Left ventricle myocardium inferior (tissue), 1 donor: ENCODE measurements at regions not wholly inside any gene's neighbourhood (a gene's known extent, or its start where the extent isn't known, plus 50 kb on each side); places are given as distances from the start of the nearest gene placed in this dataset.

ENCODE experiments used
- DNase-seq: peaks from one replicate; pipeline ENCODE4 v3.0.0-alpha.2; 2020
- H3K27ac ChIP-seq: fragments of 200-600 bp; replicated peaks from 2 replicates; pipeline ENCODE4 v1.8.0; 2021
- H3K27me3 ChIP-seq: fragments of 200-600 bp; 2 replicates; pipeline ENCODE4 v1.8.0; 2021; ENCODE audit warnings: low read depth
- H3K36me3 ChIP-seq: fragments of 200-600 bp; 2 replicates; pipeline ENCODE4 v1.8.0; 2021
- H3K4me1 ChIP-seq: fragments of 200-600 bp; 2 replicates; pipeline ENCODE4 v1.8.0; 2021
- H3K4me3 ChIP-seq: fragments of 200-600 bp; 2 replicates; pipeline ENCODE4 v1.8.0; 2021; ENCODE audit warnings: mild to moderate bottlenecking, moderate library complexity
- H3K9me3 ChIP-seq: fragments of 200-600 bp; replicated peaks from 2 replicates; pipeline ENCODE4 v1.8.0; 2021
- CTCF ChIP-seq: fragments of 200-600 bp; IDR thresholded peaks from 2 replicates; pipeline ENCODE4 v1.8.0; 2021; ENCODE audit warnings: antibody characterized with exemption, mild to moderate bottlenecking, borderline replicate concordance
- intact Hi-C: fragments of 100-400 bp; cut with micrococcal nuclease; formaldehyde crosslinking; loops from one replicate; pipeline ENCODE4 v1.11.0; 2022
- donor health status: DM: no; HTN: yes; CAD: no; lungs with severe emphysema.

GRCh38 chr20:22929661-22930060, 105.5 kb upstream of the SSTR4 start:
- Histone ChIP-seq H3K27ac (no peak overlapping the region), H3K36me3 (no peaks in the 10 kb centered on the region), H3K27me3 (peaks cover 31% of the 10 kb centered on the region), H3K4me3 (no peak overlapping the region), H3K4me1 (peaks cover 3% of the 10 kb centered on the region), H3K9me3 (peaks cover 8% of the 10 kb centered on the region)
- intact Hi-C loops, result no loop called here
- no peak for TF ChIP-seq CTCF
- no peak for DNase-seq

DNA sequence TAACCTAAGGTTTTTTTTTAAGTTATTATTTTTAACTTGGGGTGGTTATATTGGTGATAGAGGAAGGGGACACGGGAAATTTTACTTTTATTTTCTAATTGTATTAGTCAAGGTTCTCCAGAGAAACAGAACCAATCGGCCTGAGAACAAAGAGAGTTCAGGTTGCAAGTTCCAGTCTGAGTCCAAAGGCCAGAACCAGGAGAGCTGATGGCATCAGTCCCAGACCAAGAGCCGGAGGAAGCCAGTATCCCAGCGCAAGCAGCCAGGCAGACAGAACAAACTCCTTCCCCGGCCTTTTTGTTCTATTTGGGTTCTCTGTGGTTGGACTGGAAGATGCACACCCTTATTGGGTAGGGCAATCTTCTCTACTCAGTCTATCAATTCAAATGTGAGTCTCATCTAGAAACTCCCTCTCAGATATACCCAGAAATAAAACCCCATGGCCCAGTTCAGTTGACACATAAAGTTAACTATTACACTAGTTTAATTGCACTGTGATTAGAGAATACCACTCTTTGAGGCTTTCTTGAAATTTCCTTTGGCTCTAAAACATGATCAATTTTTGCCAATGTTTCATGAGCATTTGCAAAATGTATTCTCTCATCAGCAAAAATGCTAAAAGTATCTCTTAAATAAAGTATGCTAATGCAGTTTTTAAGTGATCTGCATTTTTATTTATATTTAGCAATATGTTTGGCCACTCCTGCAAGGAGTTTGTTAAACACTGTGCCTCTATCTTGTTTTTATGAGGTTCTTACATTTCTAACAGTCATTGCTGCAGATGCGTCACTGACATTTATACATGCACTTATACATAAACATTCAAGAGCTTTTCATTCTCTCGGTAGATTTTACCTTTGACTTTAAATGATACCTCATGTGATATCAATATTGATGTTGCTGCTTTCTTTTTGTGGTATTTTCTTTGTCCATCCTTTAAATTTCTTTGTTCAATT, 103.2 kb upstream of the SSTR4 start:
- no peak overlapping the region for H3K27ac ChIP-seq
- H3K4me3 ChIP-seq, result no peak overlapping the region
- peaks cover 19% of the 10 kb centered on the region for H3K27me3 ChIP-seq
- DNase-seq, result no peak
- H3K9me3 ChIP-seq, result peaks cover 17% of the 10 kb centered on the region
- intact Hi-C loops, result no loop called here
- H3K4me1 ChIP-seq, result no peaks in the 10 kb centered on the region
- TF ChIP-seq CTCF, result no peak
- H3K36me3 ChIP-seq, result no peaks in the 10 kb centered on the region

GRCh38 chr20:22939181-22939580, 95.9 kb upstream of the SSTR4 start:
- H3K9me3 ChIP-seq, result peaks cover 10% of the 10 kb centered on the region
- DNase-seq, result no peak
- H3K36me3 ChIP-seq, result no peaks in the 10 kb centered on the region
- TF ChIP-seq CTCF, result no peak
- H3K4me1 ChIP-seq, result peaks cover 6% of the 10 kb centered on the region
- H3K27me3 ChIP-seq, result peaks cover 53% of the 10 kb centered on the region
- no peak overlapping the region for H3K4me3 ChIP-seq
- no peak overlapping the region for H3K27ac ChIP-seq
- intact Hi-C loops, result no loop called here

- Histone ChIP-seq H3K4me1 (peaks cover 6% of the 10 kb centered on the region), H3K36me3 (no peaks in the 10 kb centered on the region), H3K27me3 (peaks cover 65% of the 10 kb centered on the region), H3K9me3 (peaks cover 8% of the 10 kb centered on the region), H3K4me3 (no peak overlapping the region), H3K27ac (no peak overlapping the region)
- intact Hi-C loops, result no loop called here
- no peak for TF ChIP-seq CTCF
- no peak for DNase-seq
Measured at GRCh38 chr20:22940350-22940749, 94.8 kb upstream of the SSTR4 start.

DNA sequence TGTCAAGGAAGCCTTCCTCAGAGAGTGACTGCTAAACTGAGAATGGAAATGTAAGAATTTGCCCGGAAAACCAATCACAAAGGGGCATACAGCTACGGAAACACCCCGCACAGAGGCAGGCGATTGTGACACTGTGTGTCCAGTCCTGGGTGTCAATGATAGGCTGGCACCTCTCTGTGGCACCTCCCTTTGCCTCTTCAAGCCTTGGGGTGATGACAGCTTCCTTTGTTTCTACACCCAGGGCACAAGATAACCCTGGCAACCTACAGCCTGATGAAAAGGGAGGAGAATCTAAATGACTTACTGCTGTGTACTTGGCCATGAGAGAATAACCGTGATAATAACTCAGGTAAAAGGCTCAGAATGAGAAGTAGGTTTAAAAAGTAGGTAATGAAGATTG, 93.6 kb upstream of the SSTR4 start:
- TF ChIP-seq CTCF, result no peak
- peaks cover 6% of the 10 kb centered on the region for H3K4me1 ChIP-seq
- no peak overlapping the region for H3K27ac ChIP-seq
- H3K4me3 ChIP-seq, result no peak overlapping the region
- H3K9me3 ChIP-seq, result peaks cover 3% of the 10 kb centered on the region
- H3K36me3 ChIP-seq, result no peaks in the 10 kb centered on the region
- no peak for DNase-seq
- intact Hi-C loops, result no loop called here
- H3K27me3 ChIP-seq, result peaks cover 75% of the 10 kb centered on the region
